ENCODE measurements at regions not wholly inside any gene's neighbourhood (a gene's known extent, or its start where the extent isn't known, plus 50 kb on each side); places are given as distances from the start of the nearest gene placed in this dataset.

GRCh38 chr3:18861137-18861536, 287.2 kb upstream of the KCNH8 start:
- TF ChIP-seq, protein P1, sequence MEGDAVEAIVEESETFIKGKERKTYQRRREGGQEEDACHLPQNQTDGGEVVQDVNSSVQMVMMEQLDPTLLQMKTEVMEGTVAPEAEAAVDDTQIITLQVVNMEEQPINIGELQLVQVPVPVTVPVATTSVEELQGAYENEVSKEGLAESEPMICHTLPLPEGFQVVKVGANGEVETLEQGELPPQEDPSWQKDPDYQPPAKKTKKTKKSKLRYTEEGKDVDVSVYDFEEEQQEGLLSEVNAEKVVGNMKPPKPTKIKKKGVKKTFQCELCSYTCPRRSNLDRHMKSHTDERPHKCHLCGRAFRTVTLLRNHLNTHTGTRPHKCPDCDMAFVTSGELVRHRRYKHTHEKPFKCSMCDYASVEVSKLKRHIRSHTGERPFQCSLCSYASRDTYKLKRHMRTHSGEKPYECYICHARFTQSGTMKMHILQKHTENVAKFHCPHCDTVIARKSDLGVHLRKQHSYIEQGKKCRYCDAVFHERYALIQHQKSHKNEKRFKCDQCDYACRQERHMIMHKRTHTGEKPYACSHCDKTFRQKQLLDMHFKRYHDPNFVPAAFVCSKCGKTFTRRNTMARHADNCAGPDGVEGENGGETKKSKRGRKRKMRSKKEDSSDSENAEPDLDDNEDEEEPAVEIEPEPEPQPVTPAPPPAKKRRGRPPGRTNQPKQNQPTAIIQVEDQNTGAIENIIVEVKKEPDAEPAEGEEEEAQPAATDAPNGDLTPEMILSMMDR (conservative IDR thresholded peaks at IDR 0.05; ENCODE audit: low read depth, low read length), result no peak
- TF ChIP-seq EZH2 (IDR thresholded peaks at IDR 0.05; ENCODE audit: borderline replicate concordance, low read depth, low read length, poor library complexity, severe bottlenecking), result no peak
